HCT116 (cell line): ENCODE measurements at regions not wholly inside any gene's neighbourhood (a gene's known extent, or its start where the extent isn't known, plus 50 kb on each side); places are given as distances from the start of the nearest gene placed in this dataset.

ENCODE experiments used
- ATAC-seq: fragments of 200-7000 bp; cut with Tn5 transposase; 2 replicates; pipeline ENCODE4 v1.9.1; 2020; ENCODE audit warnings: mild to moderate bottlenecking, moderate library complexity
- BruUV-seq: library from RNA; stranded (reverse); fragments of 400-500 nt; replicated peaks from 2 replicates; lab custom pipeline; 2021; lab: Mats Ljungman, UMichigan
- CTCF ChIA-PET: fragments of 300-600 bp; sonication (Branson Sonifier 250); formaldehyde crosslinking; loops from one replicate; lab custom pipeline; 2021; ENCODE audit warnings: antibody characterized with exemption; lab: Charles Lee
- POLR2A ChIA-PET: fragments of 300-600, 350-600 bp; sonication (Branson Sonifier 250); formaldehyde crosslinking; loops from one replicate; lab custom pipeline; 2021; ENCODE audit warnings: antibody characterized with exemption; lab: Charles Lee
- RAD21 ChIA-PET, 2 experiments: fragments of 300-600 bp; sonication (Branson Sonifier 250); formaldehyde crosslinking; loops; one replicate each; lab custom pipeline; 2023; ENCODE audit warnings: low total read pairs in 2 of 2; ENCODE audit not compliant: uncharacterized antibody in 2 of 2, unreplicated experiment in 2 of 2, low non-redundant PET in 1 of 2; lab: Charles Lee
- DNase-seq: peaks from one replicate; pipeline ENCODE4 v3.0.0-alpha.2; 2010; ENCODE audit warnings: low read depth, low spot score
- H2AFZ ChIP-seq: fragments of 200-600 bp; shearing (Covaris generic), sonication (generic); 2 replicates; pipeline ENCODE4 v1.6.1; 2017; ENCODE audit warnings: low read depth, mixed run types, mixed read lengths, antibody characterized with exemption, low read length; ENCODE audit not compliant: poor library complexity, severe bottlenecking
- H3K27ac ChIP-seq: 2 replicates; pipeline ENCODE4 v1.5.1; 2012; ENCODE audit warnings: low read depth, low read length
- H3K27me3 ChIP-seq: fragments of 200-600 bp; sonication (generic); 2 replicates; pipeline ENCODE4 v1.6.1; 2016; ENCODE audit warnings: mixed run types, low read length, mixed read lengths; ENCODE audit not compliant: insufficient read depth
- H3K36me3 ChIP-seq, 2 experiments: fragments of 200-500 bp in 1 of 2; fragments of 200-600 bp in 1 of 2; sonication (Bioruptor generic) in 1 of 2; sonication (generic) in 1 of 2; 2 replicates each; pipeline versions ENCODE4 v1.5.1 to v1.6.1; 2014 to 2016; ENCODE audit warnings: low read length in 2 of 2, inconsistent platforms in 1 of 2, mixed read lengths in 1 of 2, mixed run types in 1 of 2; ENCODE audit not compliant: insufficient read depth in 2 of 2, control insufficient read depth in 1 of 2
- H3K4me1 ChIP-seq, 2 experiments: fragments of 200-600 bp in 1 of 2; sonication (generic) in 1 of 2; 2 replicates each; pipeline versions ENCODE4 v1.5.1 to v1.6.1; 2012 to 2017; ENCODE audit warnings: low read length in 2 of 2, inconsistent platforms in 1 of 2, mild to moderate bottlenecking in 1 of 2, mixed read lengths in 1 of 2, mixed run types in 1 of 2, moderate library complexity in 1 of 2; ENCODE audit not compliant: insufficient read depth in 2 of 2, control insufficient read depth in 1 of 2
- H3K4me2 ChIP-seq: fragments of 200-600 bp; sonication (generic); 2 replicates; pipeline ENCODE4 v1.6.1; 2017; ENCODE audit warnings: mixed run types, low read length, mixed read lengths
- H3K4me3 ChIP-seq, 2 experiments: fragments of 200-600 bp in 1 of 2; sonication (generic) in 1 of 2; replicated peaks in 1 of 2; 2 replicates each; pipeline ENCODE4 v1.5.1; 2011 to 2016; ENCODE audit warnings: low read length in 2 of 2, control low read depth in 1 of 2, low read depth in 1 of 2, mild to moderate bottlenecking in 1 of 2, mixed read lengths in 1 of 2, mixed run types in 1 of 2
- H3K79me2 ChIP-seq: fragments of 200-600 bp; sonication (generic); 2 replicates; pipeline ENCODE4 v1.6.1; 2017; ENCODE audit warnings: mild to moderate bottlenecking, mixed run types, low read length, moderate library complexity, mixed read lengths; ENCODE audit not compliant: insufficient read depth
- H3K9ac ChIP-seq: fragments of 200-600 bp; sonication (generic); 2 replicates; pipeline ENCODE4 v1.6.1; 2016; ENCODE audit warnings: low read length, mixed read lengths
- H3K9me2 ChIP-seq: fragments of 200-600 bp; sonication (generic), shearing (Covaris generic); 2 replicates; pipeline ENCODE4 v1.6.1; 2017; ENCODE audit warnings: mixed run types, mild to moderate bottlenecking, moderate library complexity; ENCODE audit not compliant: insufficient read depth
- H3K9me3 ChIP-seq, 2 experiments: fragments of 200-500 bp in 1 of 2; fragments of 200-600 bp in 1 of 2; sonication (Bioruptor generic) in 1 of 2; sonication (generic) in 1 of 2; 2 replicates each; pipeline ENCODE4 v1.6.1; 2014 to 2017; ENCODE audit warnings: low read length in 2 of 2, mixed read lengths in 2 of 2, inconsistent platforms in 1 of 2, low read depth in 1 of 2, mild to moderate bottlenecking in 1 of 2, mixed run types in 1 of 2, moderate library complexity in 1 of 2; ENCODE audit not compliant: control insufficient read depth in 1 of 2, insufficient read depth in 1 of 2
- H4K20me1 ChIP-seq: fragments of 200-600 bp; sonication (generic), shearing (Covaris generic); 2 replicates; pipeline ENCODE4 v1.6.1; 2017; ENCODE audit warnings: mixed run types, mild to moderate bottlenecking, moderate library complexity; ENCODE audit not compliant: insufficient read depth
- CTCF ChIP-seq, 3 experiments: fragments of 200-600 bp in 1 of 3; sonication (generic) in 1 of 3; IDR thresholded peaks in 2 of 3; conservative IDR thresholded peaks in 1 of 3; 2 replicates each; pipeline ENCODE4 v1.5.1; 2012 to 2017; ENCODE audit warnings: low read depth in 2 of 3, low read length in 2 of 3, antibody characterized with exemption in 1 of 3, borderline replicate concordance in 1 of 3, control low read depth in 1 of 3, mild to moderate bottlenecking in 1 of 3, mixed read lengths in 1 of 3, mixed run types in 1 of 3, moderate library complexity in 1 of 3; ENCODE audit not compliant: insufficient read depth in 1 of 3
- EGR1 ChIP-seq: IDR thresholded peaks from 2 replicates; pipeline ENCODE4 v1.6.1; 2012; ENCODE audit warnings: low read depth
- EZH2phosphoT487 ChIP-seq: fragments of 200-600 bp; IDR thresholded peaks from 2 replicates; pipeline ENCODE4 v1.6.1; 2018; ENCODE audit warnings: antibody characterized with exemption, borderline replicate concordance
- FOSL1 ChIP-seq: IDR thresholded peaks from 2 replicates; pipeline ENCODE4 v1.6.1; 2012; ENCODE audit warnings: low read depth
- RAD21 ChIP-seq: IDR thresholded peaks from 2 replicates; pipeline ENCODE4 v1.6.1; 2012; ENCODE audit warnings: low read depth, mild to moderate bottlenecking
- SIN3A ChIP-seq: IDR thresholded peaks from 2 replicates; pipeline ENCODE4 v1.6.1; 2012; ENCODE audit warnings: low read depth
- TCF7L2 ChIP-seq: IDR thresholded peaks from 2 replicates; pipeline ENCODE4 v1.7.0; 2011; ENCODE audit warnings: borderline replicate concordance, inconsistent platforms; ENCODE audit not compliant: insufficient read depth, insufficient read length; ENCODE audit errors: extremely low read depth
- YY1 ChIP-seq: IDR thresholded peaks from 2 replicates; pipeline ENCODE4 v1.6.1; 2011; ENCODE audit warnings: low read length, low read depth, moderate library complexity, mild to moderate bottlenecking; ENCODE audit not compliant: insufficient replicate concordance; ENCODE audit errors: extremely low read depth
- intact Hi-C: fragments of 100-400 bp; cut with micrococcal nuclease; formaldehyde crosslinking; loops from 2 replicates; pipeline ENCODE4 v1.10.0; 2022

- RAD21 ChIA-PET: interaction anchor here in 1 of 2 experiments (0.6 kb wide), 1 partner anchor 40 kb away, joined by 3 read pairs; no protein-coding TSS in a partner anchor
- CTCF ChIA-PET: interaction anchor here (1.8 kb wide), 1 partner anchor 40 kb away, joined by 12 read pairs; no protein-coding TSS in a partner anchor
- Histone ChIP-seq H3K27ac (no peak overlapping the region), H2AFZ (peak overlapping the region; percentile 79), H4K20me1 (no peaks in the 10 kb centered on the region), H3K4me2 (no peak overlapping the region)
- TF ChIP-seq SIN3A (no peak), YY1 (no peak), FOSL1 (no peak), TCF7L2 (no peak), CTCF (IDR thresholded peaks at IDR 0.05 in 2 of 3, conservative IDR thresholded peaks at IDR 0.05 in 1 of 3; ENCODE audit: borderline replicate concordance in 1 of 3, insufficient read depth in 1 of 3, low read depth in 2 of 3, low read length in 2 of 3) (peak; percentile 48 to 65 (median 52); a peak in 5 of 6 replicates), EZH2phosphoT487 (no peak), EGR1 (no peak), RAD21 (peak; percentile 78)
- TF ChIP-seq, all 23 proteins: peak for 2
- DNase-seq (peak; percentile 50), ATAC-seq (peak; percentile 87)
- Histone ChIP-seq H3K27me3 (no peaks in the 10 kb centered on the region), H3K4me1 (peaks cover 0 to 6% of the 10 kb centered on the region in 2 experiments; a peak in 1 of 4 replicates), H3K9me2 (no peaks in the 10 kb centered on the region), H3K9me3 (no peaks in the 10 kb centered on the region), H3K36me3 (no peaks in the 10 kb centered on the region), H3K9ac (no peak overlapping the region), H3K79me2 (no peaks in the 10 kb centered on the region), H3K4me3 (no peak overlapping the region)
- intact Hi-C loops: loop anchor here (5.0 to 10.0 kb wide), 3 partner anchors 143 to 1868 kb away; no protein-coding TSS in a partner anchor
- POLR2A ChIA-PET: no interaction called here
- no TSS peak for BruUV-seq
Observed at GRCh38 chr4:143025081-143025704, 159.5 kb upstream of the USP38 start.
